GM06990 (cell line): ENCODE measurements at regions not wholly inside any gene's neighbourhood (a gene's known extent, or its start where the extent isn't known, plus 50 kb on each side); places are given as distances from the start of the nearest gene placed in this dataset.
"Not testable (repeated sequence)": the region's sequence is repeated elsewhere in the genome, so short reads cannot be mapped to it uniquely, and the experiment has no call there.

Experiments
- DNase-seq: peaks from one replicate; pipeline ENCODE4 v3.0.0-alpha.2; 2011; ENCODE audit not compliant: insufficient read length; ENCODE audit errors: extremely low read depth
- H3K27me3 ChIP-seq: replicated peaks from 2 replicates; pipeline ENCODE4 v1.6.0; 2011; ENCODE audit warnings: low read length; ENCODE audit not compliant: control insufficient read depth, insufficient read depth
- H3K36me3 ChIP-seq: 2 replicates; pipeline ENCODE4 v1.5.1; 2011; ENCODE audit warnings: low read length; ENCODE audit not compliant: control insufficient read depth, insufficient read depth
- H3K4me3 ChIP-seq: replicated peaks from 2 replicates; pipeline ENCODE4 v1.5.1; 2011; ENCODE audit warnings: low read depth, mild to moderate bottlenecking, control low read depth, low read length
- CTCF ChIP-seq: IDR thresholded peaks from 2 replicates; pipeline ENCODE4 v1.5.1; 2011; ENCODE audit warnings: low read length, control low read depth, mild to moderate bottlenecking, inconsistent platforms; ENCODE audit not compliant: insufficient read depth, poor library complexity, severe bottlenecking

GRCh38 chr6:120384671-120385070, 949.6 kb downstream of the TBC1D32 start:
- TF ChIP-seq CTCF, result no peak
- no peak for DNase-seq
- no peaks in the 10 kb centered on the region for H3K27me3 ChIP-seq

DNA sequence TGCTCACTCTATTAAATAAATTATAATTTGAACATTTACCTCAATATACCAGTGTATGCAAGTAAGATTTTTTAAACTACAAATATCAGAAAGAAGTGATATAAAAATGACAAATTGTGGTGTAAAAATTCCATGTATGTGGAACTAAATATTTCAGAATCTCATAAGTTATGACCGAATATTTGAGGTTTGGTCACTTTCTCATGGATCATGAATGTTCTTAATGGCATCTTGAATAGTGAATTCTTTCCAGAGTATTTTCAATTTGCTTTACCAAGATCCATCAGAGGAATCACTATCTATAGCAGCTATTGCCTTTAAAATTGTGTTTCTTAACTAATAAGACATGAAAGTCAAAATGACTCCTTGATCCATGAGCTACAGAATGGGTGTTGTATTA, 950.6 kb downstream of the TBC1D32 start:
- DNase-seq, result no peak
- no peak overlapping the region for H3K4me3 ChIP-seq
- no peaks in the 10 kb centered on the region for H3K36me3 ChIP-seq
- TF ChIP-seq CTCF, result no peak
- H3K27me3 ChIP-seq, result no peaks in the 10 kb centered on the region

More at GRCh38 chr6:120384671-120385070, 949.6 kb downstream of the TBC1D32 start:
- Histone ChIP-seq H3K36me3 (no peaks in the 10 kb centered on the region), H3K4me3 (no peak overlapping the region)

GRCh38 chr6:120378582-120379220, 955.6 kb downstream of the TBC1D32 start:
- DNase-seq, result no peak
- no peaks in the 10 kb centered on the region for H3K36me3 ChIP-seq
- TF ChIP-seq CTCF, result peak; percentile 52
- no peak overlapping the region for H3K4me3 ChIP-seq
- no peaks in the 10 kb centered on the region for H3K27me3 ChIP-seq

DNA sequence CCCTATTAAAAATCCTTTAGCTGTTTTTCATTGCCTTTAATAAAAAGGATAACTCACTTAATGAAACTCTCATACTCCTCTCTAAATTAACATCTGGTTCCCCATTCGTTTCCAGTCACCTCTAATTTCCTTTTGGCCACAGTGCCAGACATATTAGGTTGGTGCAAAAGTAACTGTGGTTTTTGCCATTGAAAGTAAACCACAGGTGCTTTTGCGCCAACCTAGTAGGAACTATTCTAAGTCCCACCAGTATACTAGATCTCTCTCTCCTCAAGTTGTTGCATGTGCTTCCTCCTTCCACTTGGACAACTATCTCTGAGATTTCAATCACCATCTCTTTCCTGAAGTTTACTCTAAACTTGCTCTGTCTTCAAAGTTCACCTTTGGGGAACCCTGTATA, 961.1 kb downstream of the TBC1D32 start:
- H3K36me3 ChIP-seq, result no peaks in the 10 kb centered on the region
- no peak for DNase-seq
- H3K27me3 ChIP-seq, result no peaks in the 10 kb centered on the region
- H3K4me3 ChIP-seq, result no peak overlapping the region
- no peak for TF ChIP-seq CTCF

- TF ChIP-seq CTCF, result no peak
- Histone ChIP-seq H3K4me3 (no peak overlapping the region), H3K36me3 (no peaks in the 10 kb centered on the region), H3K27me3 (no peaks in the 10 kb centered on the region)
- DNase-seq, result no peak
Observed at GRCh38 chr6:120363429-120363828, 970.9 kb downstream of the TBC1D32 start.

DNA sequence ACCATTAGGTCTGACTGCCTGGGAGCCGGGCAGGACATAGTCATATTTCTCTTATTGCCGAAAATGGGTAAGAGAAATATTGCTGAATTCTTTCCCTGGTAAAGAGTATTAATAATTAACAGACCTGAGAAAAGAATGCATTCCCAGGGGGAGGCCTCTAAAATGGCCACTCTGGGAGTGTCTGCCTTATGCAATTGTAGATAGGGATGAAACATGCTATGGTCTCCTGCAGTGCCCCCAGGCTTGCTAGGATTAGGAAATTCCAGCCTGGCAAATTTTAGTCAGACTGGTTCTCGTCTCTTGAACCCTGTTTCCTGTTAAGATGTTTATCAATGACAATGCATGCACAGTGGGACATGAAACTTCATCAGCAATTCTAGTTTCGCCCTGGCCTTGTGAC, 975.7 kb downstream of the TBC1D32 start:
- not testable (repeated sequence) for DNase-seq, H3K27me3 ChIP-seq, H3K4me3 ChIP-seq, H3K36me3 ChIP-seq
